ENCODE measurements at regions not wholly inside any gene's neighbourhood (a gene's known extent, or its start where the extent isn't known, plus 50 kb on each side); places are given as distances from the start of the nearest gene placed in this dataset.

DNA sequence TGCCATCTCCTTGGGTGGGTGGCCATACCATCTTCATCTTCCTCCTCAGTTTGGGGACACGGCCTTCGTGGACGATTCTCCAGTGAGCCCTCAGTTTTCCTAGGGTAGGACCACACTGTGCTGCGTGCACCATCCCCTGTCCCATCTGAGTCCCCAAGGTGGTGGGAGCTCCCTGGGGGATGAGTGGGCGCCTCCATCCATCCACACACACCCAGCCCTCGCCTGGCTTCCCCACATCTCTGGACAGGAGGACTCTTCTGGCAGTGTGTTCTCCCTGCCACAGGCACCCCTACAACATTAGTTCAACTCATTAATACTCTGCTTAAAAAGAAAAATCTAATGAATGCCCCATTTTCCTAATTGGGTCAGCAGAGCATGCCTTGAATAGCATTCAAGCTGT lies 408.5 kb downstream of the SHANK2 start:
- DNase-seq (ENCODE audit: low read depth, low spot score) = no peak

DNA sequence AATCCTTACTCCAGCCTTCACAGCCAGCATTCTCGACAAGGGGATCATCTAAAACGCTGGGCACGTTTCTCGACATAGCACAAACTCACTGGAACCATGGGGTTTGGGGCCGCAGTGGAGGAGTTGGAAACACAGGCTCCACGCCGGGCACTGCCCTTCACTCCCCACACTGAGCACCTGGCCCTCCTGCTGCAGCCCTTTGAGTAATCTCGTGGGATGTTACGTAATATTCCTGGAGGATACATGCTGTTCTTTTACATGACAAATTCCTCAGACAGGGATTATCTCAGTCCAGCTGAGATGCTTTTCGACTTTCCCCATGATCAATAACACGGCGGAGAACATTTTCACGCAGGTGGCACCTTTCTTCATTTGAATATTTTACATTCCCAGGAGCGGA lies 408.0 kb downstream of the SHANK2 start:
- DNase-seq (ENCODE audit: low read depth, low spot score) = no peak

DNA sequence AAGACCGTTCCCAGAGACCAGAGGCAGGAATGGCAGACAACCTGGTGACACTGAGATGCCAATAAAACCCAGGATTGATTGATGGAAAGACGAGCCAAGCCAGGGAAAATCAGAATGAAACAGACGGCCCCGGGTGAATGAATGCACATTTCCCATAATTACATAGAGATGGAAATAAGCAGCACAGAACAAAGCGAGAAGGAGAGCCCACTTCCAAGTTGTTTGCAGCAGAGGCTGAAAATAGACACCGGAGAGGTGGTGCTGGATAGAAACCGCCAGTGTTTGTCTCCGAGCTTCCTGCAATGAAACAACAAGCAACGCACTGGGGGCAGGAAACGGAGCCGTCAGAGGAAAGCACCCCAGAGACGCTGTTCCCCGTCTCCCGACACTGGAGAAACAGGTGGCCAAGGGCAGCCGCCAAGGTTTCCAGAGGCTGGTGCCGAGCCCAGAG lies 406.8 kb downstream of the SHANK2 start:
- DNase-seq (ENCODE audit: low read depth, low spot score) = no peak

DNA sequence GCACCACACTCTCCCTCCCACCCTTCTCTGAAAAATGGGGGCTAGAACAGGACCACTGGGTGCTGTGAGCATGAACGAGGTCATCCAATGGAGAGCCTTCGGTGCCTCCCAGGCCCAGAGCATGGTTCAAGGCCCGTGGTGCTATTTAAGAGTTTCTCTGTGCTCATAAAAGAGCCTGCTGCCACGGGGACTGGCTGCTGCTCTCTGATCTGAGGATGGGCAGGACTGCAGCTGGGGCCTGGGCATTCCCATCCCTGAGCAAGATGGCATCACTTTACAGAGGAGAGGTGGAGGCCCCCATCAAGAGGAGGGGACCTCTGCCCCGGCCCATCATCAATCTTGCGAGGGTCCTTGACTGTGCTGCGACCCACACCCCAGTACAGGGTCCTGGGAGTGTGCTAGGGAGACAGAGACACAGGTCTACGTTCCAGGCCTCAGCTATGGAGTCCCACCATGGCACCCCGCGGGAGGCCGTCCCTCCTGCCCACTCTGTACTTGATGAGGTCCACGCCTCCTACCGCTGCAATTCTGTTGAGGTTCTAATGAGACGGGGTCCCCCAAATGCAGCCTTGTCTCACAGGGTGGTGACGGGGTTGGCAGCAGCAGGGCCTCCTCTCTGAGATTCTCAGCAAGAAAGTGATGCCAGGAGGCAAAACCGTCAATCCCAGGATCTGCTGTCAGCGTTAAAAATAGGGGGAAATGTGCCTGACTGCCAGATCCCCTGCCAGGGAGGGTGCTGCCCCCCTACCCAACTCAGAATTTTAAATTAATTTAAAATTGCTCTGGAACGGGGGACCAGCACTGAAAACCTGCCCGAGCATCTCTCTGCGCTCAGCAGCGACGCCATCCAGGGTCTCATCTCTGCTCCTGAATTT lies 405.4 kb downstream of the SHANK2 start:
- no peak for DNase-seq (ENCODE audit: low read depth, low spot score)

DNA sequence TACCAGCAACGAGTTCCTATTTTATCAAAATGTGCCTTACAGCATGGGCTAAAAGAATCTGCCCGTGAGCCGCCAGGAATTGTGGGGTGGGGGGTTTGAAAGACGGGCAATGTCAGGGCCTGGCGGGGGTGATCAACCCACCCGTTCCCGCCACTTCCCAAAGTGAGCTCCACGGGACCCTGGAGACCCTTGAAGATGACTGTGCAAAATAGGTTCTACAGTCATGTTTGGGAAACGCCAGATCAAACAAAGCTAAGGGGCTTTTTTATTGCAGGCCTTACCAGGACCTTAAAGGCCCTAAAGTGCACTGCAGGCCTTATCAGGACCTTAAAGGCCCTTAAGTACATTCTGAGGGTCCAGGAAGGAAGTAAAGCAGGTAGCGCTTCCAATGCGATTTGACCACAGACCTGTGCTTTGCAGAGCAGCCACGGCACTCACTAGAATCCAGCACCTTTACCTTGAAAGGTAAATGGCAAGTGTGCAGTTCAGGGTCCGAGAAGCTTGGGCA lies 404.1 kb downstream of the SHANK2 start:
- DNase-seq (ENCODE audit: low read depth, low spot score) = no peak

DNA sequence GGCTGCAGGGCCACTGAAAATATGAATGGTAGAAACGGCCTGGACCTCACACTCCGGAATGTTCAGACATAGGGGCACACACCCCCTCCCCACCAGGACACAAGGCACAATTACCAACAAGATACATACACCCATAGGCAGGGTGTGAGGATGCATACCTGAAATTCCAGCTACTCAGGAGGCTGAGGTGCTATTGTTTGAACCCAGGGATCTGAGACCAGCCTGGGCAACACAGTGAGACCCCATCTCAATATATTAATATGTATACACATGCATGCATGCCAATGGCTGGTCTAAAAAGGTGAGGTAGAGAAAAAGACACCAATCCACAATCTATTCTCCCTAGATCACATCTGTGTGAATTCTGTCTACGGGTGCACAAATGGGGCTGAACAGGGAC lies 403.3 kb downstream of the SHANK2 start:
- DNase-seq (ENCODE audit: low read depth, low spot score) = no peak

DNA sequence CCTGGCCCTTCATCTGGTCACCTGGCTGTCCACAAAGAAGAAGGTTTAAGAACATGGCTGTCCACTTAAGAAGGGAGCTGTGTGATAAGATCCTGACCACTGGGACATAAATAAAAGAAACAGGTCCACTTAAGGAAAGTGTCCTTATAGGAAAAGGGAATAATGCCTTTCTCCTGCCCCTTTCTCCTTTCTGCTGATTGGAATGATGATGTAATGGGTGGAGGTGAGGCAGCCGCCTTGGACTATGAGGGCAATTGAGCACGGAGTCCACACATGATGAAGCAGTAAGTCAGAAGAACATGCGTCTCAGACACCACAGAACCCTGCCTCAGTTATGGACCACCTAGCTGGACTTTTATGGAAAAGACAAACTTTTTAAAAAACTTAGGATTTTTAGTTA lies 401.1 kb downstream of the SHANK2 start:
- no peak for DNase-seq (ENCODE audit: low read depth, low spot score)

DNA sequence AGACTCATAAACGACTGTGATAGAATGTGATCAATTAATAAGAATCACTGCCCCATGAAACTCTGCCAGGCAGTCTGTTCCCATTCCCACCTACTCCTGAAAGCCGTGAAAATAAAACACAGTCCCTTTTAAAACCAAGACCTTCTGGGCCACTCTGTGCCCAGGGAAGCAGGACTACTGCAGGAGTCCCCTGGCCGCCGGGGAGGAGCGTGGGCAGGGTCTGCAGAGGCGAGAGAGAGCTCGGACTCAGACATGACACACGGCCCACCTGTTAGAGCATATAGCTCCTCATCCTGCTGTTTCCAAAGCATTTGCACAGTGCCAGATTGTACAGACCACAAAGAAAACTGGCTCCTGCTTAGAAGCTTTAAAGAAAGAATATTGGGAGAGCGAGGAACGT lies 400.5 kb downstream of the SHANK2 start:
- no peak for DNase-seq (ENCODE audit: low read depth, low spot score)

DNA sequence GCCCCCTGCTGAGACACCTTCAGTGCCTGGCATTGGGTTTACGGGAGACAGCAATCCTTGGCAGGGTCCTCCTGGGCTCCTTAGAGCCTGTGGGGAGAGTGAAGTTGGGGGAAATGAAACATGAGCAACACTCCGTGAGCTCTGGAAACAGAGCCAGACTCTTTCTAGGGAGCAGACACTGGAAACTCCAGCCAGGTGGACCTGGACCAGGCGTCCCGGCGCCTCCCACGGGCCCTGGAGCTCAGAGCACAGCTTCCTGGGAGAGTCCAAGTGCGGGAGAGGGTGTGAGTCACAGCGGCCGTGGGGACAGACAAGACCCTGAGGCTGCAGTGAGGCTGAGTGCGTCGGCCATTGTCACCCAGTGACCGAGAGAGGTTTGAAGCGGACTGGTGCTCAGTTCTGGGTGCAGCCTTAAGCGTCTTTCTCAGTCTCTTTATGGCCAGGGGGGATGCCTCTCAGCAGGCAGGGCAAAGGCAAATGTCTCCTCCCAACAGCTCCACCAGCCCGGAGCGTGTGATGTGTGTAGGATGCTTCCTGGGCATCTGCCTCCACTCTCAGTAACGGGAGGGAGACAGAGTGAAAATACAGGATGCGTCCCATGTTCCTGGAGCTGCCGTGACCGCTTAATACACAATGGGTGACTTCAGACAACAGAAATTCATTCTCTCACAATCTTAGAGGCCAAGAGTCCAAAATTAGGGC lies 399.2 kb downstream of the SHANK2 start:
- DNase-seq (ENCODE audit: low read depth, low spot score) = no peak

DNA sequence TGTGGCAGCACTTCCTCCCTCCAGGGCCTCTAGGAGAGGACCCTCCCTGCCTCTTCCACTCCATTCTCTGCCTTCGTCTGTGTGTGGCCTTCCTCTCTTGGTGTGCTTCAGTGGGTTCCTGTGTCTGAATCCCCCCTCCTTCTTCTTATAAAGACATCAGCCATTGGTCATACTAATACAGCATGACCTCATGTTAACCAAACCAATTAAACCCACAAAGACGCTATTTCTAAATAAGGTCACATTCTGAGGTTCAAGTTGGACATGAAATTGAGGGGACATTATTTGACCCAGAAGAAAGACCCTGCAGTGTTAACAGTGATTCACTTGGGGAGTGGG lies 398.6 kb downstream of the SHANK2 start:
- no peak for DNase-seq (ENCODE audit: low read depth, low spot score)

DNA sequence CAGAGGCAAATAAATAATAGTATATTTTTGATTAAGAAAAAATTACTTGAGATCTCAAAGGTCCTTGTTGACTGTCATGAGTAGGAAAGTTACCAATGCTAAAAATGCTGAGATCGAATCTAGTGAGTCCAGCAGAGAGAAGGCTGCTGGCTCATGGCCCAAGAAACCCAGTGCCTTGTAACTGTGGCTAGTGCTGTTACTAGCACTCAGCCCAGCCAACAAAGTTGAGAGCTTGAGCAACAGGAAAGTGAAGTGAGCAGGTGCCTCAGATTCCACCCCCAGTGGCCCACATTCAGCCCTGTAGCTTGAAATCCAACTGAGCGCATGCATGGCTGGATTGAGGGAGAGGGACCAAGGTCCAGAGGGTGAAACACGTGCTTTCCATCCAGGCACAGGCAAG lies 398.2 kb downstream of the SHANK2 start:
- no peak for DNase-seq (ENCODE audit: low read depth, low spot score)

DNA sequence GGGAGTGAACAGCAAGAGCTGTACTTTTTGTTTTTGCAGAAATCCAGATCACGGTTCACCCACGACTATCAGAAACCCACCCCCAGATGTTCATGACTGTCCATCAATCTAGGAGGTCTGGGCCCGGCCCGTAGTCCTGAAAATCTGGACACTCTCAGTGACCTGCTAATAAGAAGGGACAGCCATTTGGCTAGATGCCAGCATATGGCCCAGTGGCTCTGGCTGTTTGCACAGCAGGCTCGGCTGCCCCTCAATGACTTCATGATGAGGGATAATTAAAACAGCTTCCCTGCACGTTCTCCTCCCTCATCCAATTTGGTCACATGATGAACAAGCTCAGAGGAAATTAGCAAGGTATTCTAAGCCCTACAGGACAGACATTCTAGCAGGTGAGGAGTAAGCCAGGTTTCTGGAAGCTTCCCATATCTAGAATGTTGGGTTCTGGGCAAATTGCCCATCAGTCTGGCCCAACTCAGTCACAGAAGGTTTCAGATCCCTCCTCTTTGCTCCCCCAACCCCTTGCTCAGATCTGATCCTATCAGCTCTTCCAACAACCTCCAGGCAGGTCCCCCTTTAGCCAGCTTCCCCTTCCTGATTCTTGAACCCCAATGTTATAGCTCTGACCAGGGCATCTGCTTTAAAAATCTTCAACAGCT lies 397.3 kb downstream of the SHANK2 start:
- no peak for DNase-seq (ENCODE audit: low read depth, low spot score)

DNA sequence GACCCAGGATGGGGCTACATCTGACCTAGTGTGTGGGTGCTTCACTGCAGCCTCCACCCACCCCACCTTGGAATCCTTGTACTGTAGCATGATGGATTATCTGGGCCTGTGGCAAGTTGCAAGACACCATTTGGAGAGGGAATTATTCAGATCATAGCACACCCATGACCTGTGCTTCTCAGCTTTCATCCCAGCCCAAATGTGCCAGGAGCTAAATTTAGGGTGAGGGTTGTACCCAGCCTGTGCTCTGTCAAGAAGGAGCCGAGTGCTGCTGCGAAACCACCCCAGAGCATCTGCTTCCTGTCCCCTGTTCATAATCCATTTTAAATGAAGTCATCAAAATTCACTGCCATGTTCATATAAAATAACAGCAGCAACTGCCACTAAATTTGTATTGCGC lies 394.5 kb downstream of the SHANK2 start:
- no peak for DNase-seq (ENCODE audit: low read depth, low spot score)

DNA sequence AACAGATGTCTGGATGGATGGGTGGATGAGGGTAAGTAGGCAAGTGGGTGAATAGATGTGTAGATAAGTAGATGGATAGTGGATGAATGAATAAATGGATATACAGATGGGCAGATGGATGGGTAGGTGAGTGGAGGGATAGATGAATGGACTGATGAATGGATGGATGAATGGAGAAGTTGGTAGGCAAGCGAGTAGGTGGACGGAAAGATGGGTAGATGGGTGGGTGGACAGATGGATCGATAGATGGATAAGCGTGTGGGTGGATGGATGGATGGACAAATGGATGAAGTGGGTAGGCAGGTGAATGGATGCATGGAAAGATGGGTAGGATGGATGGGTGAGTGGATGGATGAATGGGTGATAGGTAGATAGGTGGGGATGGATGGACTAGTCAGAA lies 393.2 kb downstream of the SHANK2 start:
- DNase-seq (ENCODE audit: low read depth, low spot score) = no peak

DNA sequence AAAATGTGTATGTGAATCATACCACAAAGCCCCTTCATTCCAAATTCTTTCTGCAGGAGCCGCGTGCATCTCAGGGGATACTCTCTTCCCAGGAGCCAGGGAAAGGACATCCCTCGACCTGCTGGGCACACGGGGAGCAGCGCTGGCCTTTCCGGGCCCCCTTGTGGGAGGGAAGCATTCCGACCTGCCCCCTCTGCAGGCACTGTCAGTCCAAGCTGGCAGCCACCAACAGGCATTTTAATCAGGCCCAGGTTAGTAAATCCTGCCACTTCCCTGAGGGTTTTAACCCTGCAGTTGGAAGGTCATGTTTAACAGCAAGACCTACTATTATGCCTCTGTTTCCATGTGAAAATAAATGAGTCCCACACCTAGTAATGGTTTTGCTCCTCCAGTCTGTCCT lies 391.5 kb downstream of the SHANK2 start:
- no peak for DNase-seq (ENCODE audit: low read depth, low spot score)

DNA sequence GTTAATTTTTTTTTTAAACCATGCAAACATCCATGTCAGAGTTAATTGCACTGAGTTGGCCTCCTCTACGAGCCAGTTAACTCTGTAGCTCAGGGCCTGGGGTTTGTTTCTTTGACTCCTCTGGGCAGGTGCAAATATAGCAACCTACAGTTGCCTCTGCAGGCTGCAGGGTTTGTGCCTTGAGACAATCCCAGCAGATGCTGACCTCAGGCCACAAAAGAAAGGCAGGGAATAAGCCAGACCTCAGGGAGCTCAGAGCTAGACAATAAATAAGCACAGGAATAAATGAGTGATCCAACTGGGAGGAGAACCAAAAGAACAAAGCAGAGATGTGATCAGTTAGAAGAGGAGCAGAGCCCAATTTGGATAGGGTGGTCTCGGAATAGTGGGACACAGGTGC lies 390.8 kb downstream of the SHANK2 start:
- DNase-seq (ENCODE audit: low read depth, low spot score) = no peak

DNA sequence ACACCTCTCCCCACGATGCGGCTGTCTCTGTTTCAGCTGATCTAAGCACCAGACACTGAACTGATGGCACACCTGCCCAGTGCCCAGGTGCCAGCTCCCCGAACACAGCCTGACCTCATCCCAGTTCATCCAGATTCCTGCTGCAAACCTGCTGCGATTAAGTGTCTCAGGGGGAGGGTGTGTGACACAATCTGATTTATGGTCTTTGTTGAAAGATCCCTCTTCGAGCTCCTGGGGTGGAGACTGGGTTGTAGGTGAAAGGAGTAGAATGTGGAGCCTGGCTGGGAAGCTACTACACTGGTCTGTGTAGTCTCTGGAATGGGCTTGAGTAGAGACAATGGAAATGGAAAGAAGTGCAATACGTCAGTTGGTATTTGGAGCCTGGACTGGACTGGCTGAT lies 390.3 kb downstream of the SHANK2 start:
- DNase-seq (ENCODE audit: low read depth, low spot score) = no peak

DNA sequence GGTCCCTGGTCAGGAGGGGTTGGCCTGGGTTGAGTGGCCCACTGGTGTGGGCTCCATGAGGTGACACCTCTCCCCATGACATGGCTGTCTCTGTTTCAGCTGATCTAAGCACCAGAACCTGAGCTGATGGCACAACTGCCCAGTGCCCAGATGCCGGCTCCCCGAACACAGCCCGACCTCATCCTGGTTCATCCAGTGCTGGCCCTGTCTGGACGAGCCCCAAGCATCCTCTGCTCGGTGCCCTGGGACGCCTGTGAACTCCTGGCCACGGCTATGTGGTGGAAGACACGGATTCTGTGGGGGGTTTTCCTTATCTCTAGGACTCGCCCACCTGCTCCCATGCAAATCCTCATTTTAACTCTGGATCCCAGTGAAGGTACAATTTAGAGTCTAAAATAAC lies 389.2 kb downstream of the SHANK2 start:
- DNase-seq (ENCODE audit: low read depth, low spot score) = no peak

DNA sequence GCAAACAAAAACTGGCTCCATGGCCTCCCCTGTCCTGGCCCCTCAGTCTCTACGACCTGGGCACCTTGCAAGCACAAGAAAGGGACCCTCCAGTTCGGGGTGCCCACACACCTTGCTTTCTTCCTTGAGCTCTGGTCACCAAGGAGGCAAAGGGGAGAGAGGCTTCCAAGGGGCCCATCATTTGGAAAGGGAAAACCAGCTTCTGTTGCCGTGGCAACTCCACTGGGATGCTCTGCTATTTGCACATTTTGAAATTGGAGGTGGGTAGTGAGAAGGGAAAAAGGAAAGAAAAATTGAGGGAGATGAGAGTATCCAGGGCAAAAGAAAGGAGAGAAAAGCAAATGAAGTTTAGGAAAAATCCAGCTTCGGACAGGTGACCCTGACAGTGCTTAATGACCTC lies 388.4 kb downstream of the SHANK2 start:
- DNase-seq (ENCODE audit: low read depth, low spot score) = no peak

DNA sequence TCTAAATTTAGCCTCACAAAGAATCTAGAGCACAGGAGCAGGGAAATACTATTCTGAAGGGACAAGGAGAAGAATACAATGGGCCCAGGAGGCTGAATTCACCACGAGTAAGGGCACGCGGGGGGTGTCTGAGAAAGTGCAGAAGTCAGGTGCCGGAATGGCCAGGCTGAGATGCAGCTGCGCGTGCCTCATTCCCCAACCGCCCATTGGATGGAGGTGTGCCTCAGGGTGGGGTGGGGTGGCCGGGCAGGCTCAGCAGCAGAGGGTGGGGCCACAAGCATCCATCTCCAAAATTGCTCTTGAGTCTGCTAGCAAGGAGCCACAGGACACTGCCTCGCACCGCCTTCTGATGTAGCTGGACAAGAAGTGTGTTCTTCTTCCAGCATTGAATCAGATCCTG lies 387.0 kb downstream of the SHANK2 start:
- no peak for DNase-seq (ENCODE audit: low read depth, low spot score)

DNA sequence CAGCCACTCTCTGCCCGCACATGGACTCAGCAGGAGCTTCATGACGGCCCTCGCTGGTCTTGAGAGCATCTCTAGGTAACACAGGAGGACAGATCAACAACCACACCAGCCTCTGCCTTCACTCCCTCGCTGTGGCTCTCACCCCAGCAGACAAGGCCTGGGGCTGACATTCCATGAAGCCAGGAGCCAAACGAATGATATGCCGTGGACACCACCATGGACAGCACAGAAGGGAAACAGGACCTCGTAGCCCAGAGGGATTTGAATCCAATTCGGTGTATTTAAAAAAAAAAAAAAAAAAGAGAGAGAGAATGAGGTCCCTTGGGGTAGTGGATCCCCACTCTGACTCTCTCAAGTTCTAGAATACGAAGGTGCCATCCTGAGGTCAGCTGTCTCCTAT lies 385.5 kb downstream of the SHANK2 start:
- no peak for DNase-seq (ENCODE audit: low read depth, low spot score)

DNA sequence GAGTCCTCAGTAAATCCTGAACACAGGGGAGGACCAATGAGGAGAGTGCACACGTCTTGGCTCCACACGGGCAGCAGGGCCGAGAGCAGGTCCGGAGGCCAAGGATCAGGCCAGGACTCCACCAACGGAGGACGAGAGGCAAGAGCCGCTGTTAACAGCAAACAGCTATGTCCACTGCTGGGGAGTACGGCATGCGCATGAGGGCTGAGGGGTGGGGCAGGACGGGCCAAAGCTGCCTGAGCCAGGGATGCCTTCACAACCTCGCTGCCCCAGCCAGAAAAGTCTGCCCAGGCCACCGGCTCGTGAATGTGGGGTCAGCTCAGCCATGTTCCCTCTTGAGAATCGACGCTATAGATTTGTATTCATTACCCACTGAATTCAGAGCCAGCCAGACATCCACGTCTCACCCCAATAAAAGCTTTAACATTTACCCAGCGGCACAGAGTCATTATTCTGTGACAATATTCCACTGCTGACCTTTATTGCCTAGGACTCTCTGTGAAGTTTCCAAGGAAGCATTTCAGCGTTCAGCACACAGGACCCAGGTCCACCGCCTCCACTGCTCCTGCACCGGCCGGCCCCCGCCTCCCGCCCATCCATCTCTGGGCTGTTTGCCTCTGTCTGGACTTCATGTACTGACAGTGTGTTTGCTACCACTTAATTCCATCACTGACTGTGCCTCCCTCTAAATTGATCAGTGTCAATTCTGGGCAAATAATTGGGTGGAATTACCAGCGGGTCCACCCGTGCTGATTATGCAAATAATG lies 384.9 kb downstream of the SHANK2 start:
- no peak for DNase-seq (ENCODE audit: low read depth, low spot score)
